Neural cell (in vitro differentiated cells): ENCODE measurements at regions not wholly inside any gene's neighbourhood (a gene's known extent, or its start where the extent isn't known, plus 50 kb on each side); places are given as distances from the start of the nearest gene placed in this dataset.

Experiments used
- H2AFZ ChIP-seq: fragments of 200-600, 300-800 bp; sonication (generic), shearing (Covaris generic); 2 replicates; pipeline ENCODE4 v1.6.0; 2014; ENCODE audit warnings: low read depth, mild to moderate bottlenecking, antibody characterized with exemption, low read length, moderate library complexity
- H3F3A ChIP-seq: fragments of 200-600 bp; shearing (Covaris generic); 2 replicates; pipeline ENCODE4 v1.6.1; 2016; ENCODE audit warnings: mild to moderate bottlenecking, moderate library complexity, mixed read lengths, antibody characterized with exemption, low read length; ENCODE audit not compliant: insufficient read depth, poor library complexity, severe bottlenecking
- H3K27ac ChIP-seq: fragments of 200-600, 300-800 bp; sonication (generic), shearing (Covaris generic); 2 replicates; pipeline ENCODE4 v1.5.1; 2014; ENCODE audit warnings: mild to moderate bottlenecking, low read length, moderate library complexity
- H3K27me3 ChIP-seq: fragments of 300-800, 200-600 bp; sonication (generic), shearing (Covaris generic); 2 replicates; pipeline ENCODE4 v1.6.0; 2014; ENCODE audit warnings: mild to moderate bottlenecking, low read depth, low read length, moderate library complexity; ENCODE audit not compliant: insufficient read depth
- H3K36me3 ChIP-seq: fragments of 300-800, 200-600 bp; sonication (generic), shearing (Covaris generic); 2 replicates; pipeline ENCODE4 v1.5.1; 2014; ENCODE audit warnings: mild to moderate bottlenecking, antibody characterized with exemption, low read length, moderate library complexity; ENCODE audit not compliant: insufficient read depth
- H3K4me2 ChIP-seq: fragments of 300-800, 200-600 bp; sonication (generic), shearing (Covaris generic); 2 replicates; pipeline ENCODE4 v1.6.0; 2014; ENCODE audit warnings: mild to moderate bottlenecking, low read length
- H3K4me3 ChIP-seq: fragments of 300-800, 200-600 bp; sonication (generic), shearing (Covaris generic); 2 replicates; pipeline ENCODE4 v1.5.1; 2014; ENCODE audit warnings: mild to moderate bottlenecking, low read length, moderate library complexity
- H3K79me2 ChIP-seq: fragments of 200-600 bp; shearing (Covaris generic); replicated peaks from 2 replicates; pipeline ENCODE4 v1.6.0; 2014; ENCODE audit warnings: mild to moderate bottlenecking, low read length, moderate library complexity; ENCODE audit not compliant: insufficient read depth
- H3K9ac ChIP-seq: fragments of 300-800, 200-600 bp; sonication (generic), shearing (Covaris generic); 2 replicates; pipeline ENCODE4 v1.6.1; 2016; ENCODE audit warnings: mild to moderate bottlenecking, low read length, mixed read lengths
- H3K9me2 ChIP-seq: fragments of 200-600 bp; shearing (Covaris generic); 2 replicates; pipeline ENCODE4 v1.6.1; 2016; ENCODE audit warnings: mild to moderate bottlenecking, low read length, mixed read lengths; ENCODE audit not compliant: insufficient read depth
- H3K9me3 ChIP-seq: fragments of 200-600, 300-800 bp; sonication (generic), shearing (Covaris generic); 2 replicates; pipeline ENCODE4 v1.6.1; 2016; ENCODE audit warnings: mild to moderate bottlenecking, mixed run types, low read length, moderate library complexity, mixed read lengths
- H4K20me1 ChIP-seq: fragments of 200-600 bp; shearing (Covaris generic); 2 replicates; pipeline ENCODE4 v1.6.1; 2016; ENCODE audit warnings: mild to moderate bottlenecking, mixed run types; ENCODE audit not compliant: insufficient read depth
- CTCF ChIP-seq: fragments of 450-650 bp; IDR thresholded peaks from 2 replicates; pipeline ENCODE4 v1.5.1; 2014; ENCODE audit warnings: antibody characterized with exemption, mild to moderate bottlenecking, moderate library complexity; ENCODE audit not compliant: poor library complexity, severe bottlenecking
- EP300 ChIP-seq: fragments of 450-650 bp; conservative IDR thresholded peaks from 2 replicates; pipeline ENCODE4 v1.6.1; 2014; ENCODE audit warnings: antibody characterized with exemption, mild to moderate bottlenecking, moderate library complexity; ENCODE audit not compliant: poor library complexity, severe bottlenecking
- EZH2 ChIP-seq: fragments of 200-600, 300-800 bp; shearing (Covaris generic), sonication (generic); IDR thresholded peaks from 2 replicates; pipeline ENCODE4 v1.6.1; 2014; ENCODE audit warnings: antibody characterized with exemption, low read length, borderline replicate concordance, mild to moderate bottlenecking; ENCODE audit not compliant: insufficient read depth, poor library complexity, severe bottlenecking
- MXI1 ChIP-seq: fragments of 450-650 bp; conservative IDR thresholded peaks from 2 replicates; pipeline ENCODE4 v1.6.1; 2014; ENCODE audit warnings: antibody characterized with exemption, mild to moderate bottlenecking; ENCODE audit not compliant: poor library complexity, severe bottlenecking
- POLR2AphosphoS5 ChIP-seq: IDR thresholded peaks from 2 replicates; pipeline ENCODE4 v1.6.1; 2012
- RAD21 ChIP-seq: fragments of 450-650 bp; conservative IDR thresholded peaks from 2 replicates; pipeline ENCODE4 v1.6.1; 2014; ENCODE audit warnings: antibody characterized with exemption, mild to moderate bottlenecking, moderate library complexity
- REST ChIP-seq: IDR thresholded peaks from 2 replicates; pipeline ENCODE4 v1.6.1; 2012; ENCODE audit warnings: borderline replicate concordance
- SMC3 ChIP-seq: fragments of 450-650 bp; conservative IDR thresholded peaks from 2 replicates; pipeline ENCODE4 v1.6.1; 2014; ENCODE audit warnings: antibody characterized with exemption, mild to moderate bottlenecking, moderate library complexity; ENCODE audit not compliant: poor library complexity
- TAF1 ChIP-seq: IDR thresholded peaks from 2 replicates; pipeline ENCODE4 v1.6.1; 2012; ENCODE audit warnings: low read depth

- no peaks in the 10 kb centered on the region for H3K27me3 ChIP-seq
- no peak overlapping the region for H2AFZ ChIP-seq
- no peaks in the 10 kb centered on the region for H3K9me2 ChIP-seq
These were observed 120.5 kb upstream of the RUNX1 start for GRCh38 chr21:35169574-35169973.

GRCh38 chr21:35168735-35169134 is 119.6 kb upstream of the RUNX1 start:
- Histone ChIP-seq H4K20me1 (no peaks in the 10 kb centered on the region), H3F3A (no peaks in the 10 kb centered on the region), H3K4me3 (no peak overlapping the region), H3K9me2 (no peaks in the 10 kb centered on the region), H3K4me2 (no peak overlapping the region), H3K27ac (no peak overlapping the region), H2AFZ (no peak overlapping the region), H3K27me3 (no peaks in the 10 kb centered on the region), H3K9ac (no peak overlapping the region), H3K9me3 (no peaks in the 10 kb centered on the region), H3K36me3 (no peaks in the 10 kb centered on the region), H3K79me2 (no peaks in the 10 kb centered on the region)
- TF ChIP-seq EP300 (no peak), EZH2 (no peak), CTCF (no peak), SMC3 (no peak), POLR2AphosphoS5 (no peak), MXI1 (no peak), REST (no peak), TAF1 (no peak), RAD21 (no peak)

More at GRCh38 chr21:35169574-35169973, 120.5 kb upstream of the RUNX1 start:
- TF ChIP-seq CTCF: no peak
- TF ChIP-seq POLR2AphosphoS5: no peak
- no peak for TF ChIP-seq RAD21
- TF ChIP-seq EP300: no peak
- Histone ChIP-seq H3K27ac (no peak overlapping the region), H3K36me3 (no peaks in the 10 kb centered on the region), H4K20me1 (no peaks in the 10 kb centered on the region), H3F3A (no peaks in the 10 kb centered on the region), H3K9me3 (no peaks in the 10 kb centered on the region), H3K4me3 (no peak overlapping the region), H3K9ac (no peak overlapping the region), H3K79me2 (no peaks in the 10 kb centered on the region), H3K4me2 (no peak overlapping the region)
